ENCODE measurements at regions not wholly inside any gene's neighbourhood (a gene's known extent, or its start where the extent isn't known, plus 50 kb on each side); places are given as distances from the start of the nearest gene placed in this dataset.

DNA sequence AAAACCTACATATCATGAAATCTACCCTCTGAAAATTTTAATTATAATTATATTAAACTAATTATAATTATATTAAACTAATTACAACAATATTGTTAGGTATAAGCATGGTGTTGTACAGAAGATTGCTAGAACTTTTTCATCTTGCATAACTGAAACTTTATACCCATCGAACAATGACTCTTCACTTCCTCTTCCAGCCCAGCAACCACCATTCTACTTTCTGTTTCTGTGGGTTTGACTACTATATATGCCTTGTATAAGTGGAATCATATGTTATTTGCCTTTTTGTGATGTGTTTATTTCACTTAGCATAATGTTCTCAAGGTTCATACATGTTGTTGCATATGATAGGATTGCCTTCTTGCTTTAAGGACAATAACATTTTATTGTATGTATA lies 274.2 kb upstream of the CCNH start:
- ChIA-PET POLR2A (no interaction called here), CTCF (no interaction called here)
- TF ChIP-seq TAF1 (IDR thresholded peaks at IDR 0.05; ENCODE audit: borderline replicate concordance, low read depth, low read length) (no peak), FOXJ3 (CRISPR knock-in tag; IDR thresholded peaks at IDR 0.05) (no peak), YY1 (IDR thresholded peaks at IDR 0.05; ENCODE audit: low read depth) (no peak), JUND (IDR thresholded peaks at IDR 0.05) (no peak), EZH2phosphoT487 (IDR thresholded peaks at IDR 0.05; ENCODE audit: borderline replicate concordance, low read depth) (no peak)
- TF ChIP-seq, protein P1, sequence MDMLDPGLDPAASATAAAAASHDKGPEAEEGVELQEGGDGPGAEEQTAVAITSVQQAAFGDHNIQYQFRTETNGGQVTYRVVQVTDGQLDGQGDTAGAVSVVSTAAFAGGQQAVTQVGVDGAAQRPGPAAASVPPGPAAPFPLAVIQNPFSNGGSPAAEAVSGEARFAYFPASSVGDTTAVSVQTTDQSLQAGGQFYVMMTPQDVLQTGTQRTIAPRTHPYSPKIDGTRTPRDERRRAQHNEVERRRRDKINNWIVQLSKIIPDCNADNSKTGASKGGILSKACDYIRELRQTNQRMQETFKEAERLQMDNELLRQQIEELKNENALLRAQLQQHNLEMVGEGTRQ (IDR thresholded peaks at IDR 0.05; ENCODE audit: borderline replicate concordance, low read depth, low read length), result no peak
- TF ChIP-seq, protein P2, sequence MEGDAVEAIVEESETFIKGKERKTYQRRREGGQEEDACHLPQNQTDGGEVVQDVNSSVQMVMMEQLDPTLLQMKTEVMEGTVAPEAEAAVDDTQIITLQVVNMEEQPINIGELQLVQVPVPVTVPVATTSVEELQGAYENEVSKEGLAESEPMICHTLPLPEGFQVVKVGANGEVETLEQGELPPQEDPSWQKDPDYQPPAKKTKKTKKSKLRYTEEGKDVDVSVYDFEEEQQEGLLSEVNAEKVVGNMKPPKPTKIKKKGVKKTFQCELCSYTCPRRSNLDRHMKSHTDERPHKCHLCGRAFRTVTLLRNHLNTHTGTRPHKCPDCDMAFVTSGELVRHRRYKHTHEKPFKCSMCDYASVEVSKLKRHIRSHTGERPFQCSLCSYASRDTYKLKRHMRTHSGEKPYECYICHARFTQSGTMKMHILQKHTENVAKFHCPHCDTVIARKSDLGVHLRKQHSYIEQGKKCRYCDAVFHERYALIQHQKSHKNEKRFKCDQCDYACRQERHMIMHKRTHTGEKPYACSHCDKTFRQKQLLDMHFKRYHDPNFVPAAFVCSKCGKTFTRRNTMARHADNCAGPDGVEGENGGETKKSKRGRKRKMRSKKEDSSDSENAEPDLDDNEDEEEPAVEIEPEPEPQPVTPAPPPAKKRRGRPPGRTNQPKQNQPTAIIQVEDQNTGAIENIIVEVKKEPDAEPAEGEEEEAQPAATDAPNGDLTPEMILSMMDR (IDR thresholded peaks at IDR 0.05), result no peak
- TF ChIP-seq, protein P3, sequence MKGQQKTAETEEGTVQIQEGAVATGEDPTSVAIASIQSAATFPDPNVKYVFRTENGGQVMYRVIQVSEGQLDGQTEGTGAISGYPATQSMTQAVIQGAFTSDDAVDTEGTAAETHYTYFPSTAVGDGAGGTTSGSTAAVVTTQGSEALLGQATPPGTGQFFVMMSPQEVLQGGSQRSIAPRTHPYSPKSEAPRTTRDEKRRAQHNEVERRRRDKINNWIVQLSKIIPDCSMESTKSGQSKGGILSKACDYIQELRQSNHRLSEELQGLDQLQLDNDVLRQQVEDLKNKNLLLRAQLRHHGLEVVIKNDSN (IDR thresholded peaks at IDR 0.05; ENCODE audit: borderline replicate concordance, low read depth), result no peak
- Histone ChIP-seq H3K9ac (no peak overlapping the region), H3K9me3 (0 out of 2 replicates have a peak, but pooled peaks cover 6% of the 10 kb centered on the region), H3K9me2 (no peaks in the 10 kb centered on the region), H3K27me3 (ENCODE audit: insufficient read depth) (no peaks in the 10 kb centered on the region), H3K36me3 (replicated peaks in 1 of 2; ENCODE audit: control insufficient read depth in 1 of 2, insufficient read depth in 2 of 2, low read length in 1 of 2) (no peaks in the 10 kb centered on the region), H3K79me2 (ENCODE audit: insufficient read depth) (no peaks in the 10 kb centered on the region), H2AFZ (ENCODE audit: low read depth) (no peak overlapping the region), H3K27ac (ENCODE audit: low read depth in 2 of 2, low read length in 1 of 2) (no peak overlapping the region), H4K20me1 (ENCODE audit: insufficient read depth) (no peaks in the 10 kb centered on the region), H3F3A (replicated peaks; ENCODE audit: insufficient read depth) (no peaks in the 10 kb centered on the region), H3K4me2 (no peak overlapping the region), H3K4me3 (ENCODE audit: low read depth in 2 of 2, low read length in 1 of 2) (no peak overlapping the region), H3K4me1 (ENCODE audit: control insufficient read depth in 1 of 2, insufficient read depth in 2 of 2, low read depth in 1 of 2, low read length in 1 of 2) (no peaks in the 10 kb centered on the region)
- 8% methylated on average over 1 of the region's 1 CpG for WGBS (ENCODE audit: low lambda C conversion rate)
- no peak for DNase-seq

DNA sequence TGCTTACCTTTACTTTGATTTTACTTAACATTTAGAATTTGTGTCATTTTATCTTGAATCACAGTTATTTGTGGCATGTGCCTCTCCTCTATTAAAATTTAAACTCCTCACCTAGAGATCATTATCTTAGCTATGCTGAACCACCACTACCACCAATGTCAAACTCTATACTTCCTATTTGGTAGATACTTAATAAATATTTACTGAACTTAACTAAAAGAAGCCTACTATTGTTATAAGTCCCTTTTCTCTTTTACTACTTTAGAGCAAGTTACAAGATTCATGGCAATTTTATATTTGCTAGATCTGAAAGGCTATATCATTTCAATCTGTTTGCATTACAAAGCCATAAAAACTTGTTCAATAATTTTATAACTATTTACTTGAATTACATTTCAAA lies 273.3 kb upstream of the CCNH start:
- Histone ChIP-seq H3F3A (replicated peaks; ENCODE audit: insufficient read depth) (no peaks in the 10 kb centered on the region), H3K79me2 (ENCODE audit: insufficient read depth) (no peaks in the 10 kb centered on the region), H3K4me1 (ENCODE audit: control insufficient read depth in 1 of 2, insufficient read depth in 2 of 2, low read depth in 1 of 2, low read length in 1 of 2) (no peaks in the 10 kb centered on the region), H3K4me2 (no peak overlapping the region), H3K27me3 (ENCODE audit: insufficient read depth) (no peaks in the 10 kb centered on the region), H3K9me3 (0 out of 2 replicates have a peak, but pooled peaks cover 6% of the 10 kb centered on the region), H3K36me3 (replicated peaks in 1 of 2; ENCODE audit: control insufficient read depth in 1 of 2, insufficient read depth in 2 of 2, low read length in 1 of 2) (no peaks in the 10 kb centered on the region), H4K20me1 (ENCODE audit: insufficient read depth) (no peaks in the 10 kb centered on the region), H3K9ac (no peak overlapping the region), H3K27ac (ENCODE audit: low read depth in 2 of 2, low read length in 1 of 2) (no peak overlapping the region), H2AFZ (ENCODE audit: low read depth) (no peak overlapping the region), H3K9me2 (no peaks in the 10 kb centered on the region), H3K4me3 (ENCODE audit: low read depth in 2 of 2, low read length in 1 of 2) (no peak overlapping the region)
- POLR2A ChIA-PET, result no interaction called here
- no peak for DNase-seq
- CTCF ChIA-PET, result no interaction called here
- TF ChIP-seq, protein P4, sequence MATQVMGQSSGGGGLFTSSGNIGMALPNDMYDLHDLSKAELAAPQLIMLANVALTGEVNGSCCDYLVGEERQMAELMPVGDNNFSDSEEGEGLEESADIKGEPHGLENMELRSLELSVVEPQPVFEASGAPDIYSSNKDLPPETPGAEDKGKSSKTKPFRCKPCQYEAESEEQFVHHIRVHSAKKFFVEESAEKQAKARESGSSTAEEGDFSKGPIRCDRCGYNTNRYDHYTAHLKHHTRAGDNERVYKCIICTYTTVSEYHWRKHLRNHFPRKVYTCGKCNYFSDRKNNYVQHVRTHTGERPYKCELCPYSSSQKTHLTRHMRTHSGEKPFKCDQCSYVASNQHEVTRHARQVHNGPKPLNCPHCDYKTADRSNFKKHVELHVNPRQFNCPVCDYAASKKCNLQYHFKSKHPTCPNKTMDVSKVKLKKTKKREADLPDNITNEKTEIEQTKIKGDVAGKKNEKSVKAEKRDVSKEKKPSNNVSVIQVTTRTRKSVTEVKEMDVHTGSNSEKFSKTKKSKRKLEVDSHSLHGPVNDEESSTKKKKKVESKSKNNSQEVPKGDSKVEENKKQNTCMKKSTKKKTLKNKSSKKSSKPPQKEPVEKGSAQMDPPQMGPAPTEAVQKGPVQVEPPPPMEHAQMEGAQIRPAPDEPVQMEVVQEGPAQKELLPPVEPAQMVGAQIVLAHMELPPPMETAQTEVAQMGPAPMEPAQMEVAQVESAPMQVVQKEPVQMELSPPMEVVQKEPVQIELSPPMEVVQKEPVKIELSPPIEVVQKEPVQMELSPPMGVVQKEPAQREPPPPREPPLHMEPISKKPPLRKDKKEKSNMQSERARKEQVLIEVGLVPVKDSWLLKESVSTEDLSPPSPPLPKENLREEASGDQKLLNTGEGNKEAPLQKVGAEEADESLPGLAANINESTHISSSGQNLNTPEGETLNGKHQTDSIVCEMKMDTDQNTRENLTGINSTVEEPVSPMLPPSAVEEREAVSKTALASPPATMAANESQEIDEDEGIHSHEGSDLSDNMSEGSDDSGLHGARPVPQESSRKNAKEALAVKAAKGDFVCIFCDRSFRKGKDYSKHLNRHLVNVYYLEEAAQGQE (IDR thresholded peaks at IDR 0.05; ENCODE audit: low read depth, low read length), result no peak
- no peak for TF ChIP-seq NFIC (IDR thresholded peaks at IDR 0.05; ENCODE audit: borderline replicate concordance)
- TF ChIP-seq POLR2AphosphoS5 (IDR thresholded peaks at IDR 0.05; ENCODE audit: low read depth, low read length), result no peak
- no peak for TF ChIP-seq RCOR1 (IDR thresholded peaks at IDR 0.05; ENCODE audit: low read length)
- TF ChIP-seq EP300 (IDR thresholded peaks at IDR 0.05; ENCODE audit: borderline replicate concordance in 1 of 2, low read depth in 1 of 2, low read length in 1 of 2), result no peak
- TF ChIP-seq RAD21 (IDR thresholded peaks at IDR 0.05; ENCODE audit: low read length), result no peak
- TF ChIP-seq FOSL2 (IDR thresholded peaks at IDR 0.05; ENCODE audit: borderline replicate concordance, low read depth), result no peak
- no peak for TF ChIP-seq ELF1 (IDR thresholded peaks at IDR 0.05)
- TF ChIP-seq, protein P5, sequence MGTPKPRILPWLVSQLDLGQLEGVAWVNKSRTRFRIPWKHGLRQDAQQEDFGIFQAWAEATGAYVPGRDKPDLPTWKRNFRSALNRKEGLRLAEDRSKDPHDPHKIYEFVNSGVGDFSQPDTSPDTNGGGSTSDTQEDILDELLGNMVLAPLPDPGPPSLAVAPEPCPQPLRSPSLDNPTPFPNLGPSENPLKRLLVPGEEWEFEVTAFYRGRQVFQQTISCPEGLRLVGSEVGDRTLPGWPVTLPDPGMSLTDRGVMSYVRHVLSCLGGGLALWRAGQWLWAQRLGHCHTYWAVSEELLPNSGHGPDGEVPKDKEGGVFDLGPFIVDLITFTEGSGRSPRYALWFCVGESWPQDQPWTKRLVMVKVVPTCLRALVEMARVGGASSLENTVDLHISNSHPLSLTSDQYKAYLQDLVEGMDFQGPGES (IDR thresholded peaks at IDR 0.05; ENCODE audit: low read depth, low read length), result no peak
- TF ChIP-seq, protein P3 (IDR thresholded peaks at IDR 0.05; ENCODE audit: borderline replicate concordance, low read depth), result no peak
- TF ChIP-seq RFX5 (IDR thresholded peaks at IDR 0.05; ENCODE audit: low read length), result no peak
- TF ChIP-seq SMC3 (IDR thresholded peaks at IDR 0.05; ENCODE audit: low read depth, low read length), result no peak
- TF ChIP-seq EZH2phosphoT487 (IDR thresholded peaks at IDR 0.05; ENCODE audit: borderline replicate concordance, low read depth), result no peak
- TF ChIP-seq TAF1 (IDR thresholded peaks at IDR 0.05; ENCODE audit: borderline replicate concordance, low read depth, low read length), result no peak
- no peak for TF ChIP-seq FOXJ3 (CRISPR knock-in tag; IDR thresholded peaks at IDR 0.05)

All from SK-N-SH (cell line).